NCI-H1694 treated with DMSO at 0.1 percent for 48 hours (cell line): ENCODE measurements at regions not wholly inside any gene's neighbourhood (a gene's known extent, or its start where the extent isn't known, plus 50 kb on each side); places are given as distances from the start of the nearest gene placed in this dataset.
"Not testable (repeated sequence)": the region's sequence is repeated elsewhere in the genome, so short reads cannot be mapped to it uniquely, and the experiment has no call there.

Source experiments
- DNase-seq: peaks from one replicate; lab custom pipeline; 2025; lab: John Stamatoyannopoulos, UW

DNA sequence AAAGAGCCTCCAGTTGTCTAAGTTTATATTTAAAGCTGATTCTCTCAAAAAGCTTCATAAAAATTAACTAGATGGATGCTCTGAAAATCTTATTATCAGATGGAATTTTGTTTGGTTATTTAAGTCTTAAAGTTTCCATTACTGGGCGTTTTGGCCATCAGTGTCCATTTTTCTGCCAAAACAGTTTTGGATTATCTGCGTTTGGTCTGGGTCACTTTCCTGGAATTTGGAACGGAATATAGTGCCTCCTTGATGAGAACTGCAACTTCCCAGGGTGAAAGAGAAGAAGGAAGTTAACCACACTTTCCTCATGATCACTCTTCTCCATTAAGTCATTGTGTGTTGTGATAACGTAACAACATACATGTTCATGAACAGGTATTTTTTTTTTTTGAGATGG, 764.9 kb upstream of the AUTS2 start:
- no peak for DNase-seq

DNA sequence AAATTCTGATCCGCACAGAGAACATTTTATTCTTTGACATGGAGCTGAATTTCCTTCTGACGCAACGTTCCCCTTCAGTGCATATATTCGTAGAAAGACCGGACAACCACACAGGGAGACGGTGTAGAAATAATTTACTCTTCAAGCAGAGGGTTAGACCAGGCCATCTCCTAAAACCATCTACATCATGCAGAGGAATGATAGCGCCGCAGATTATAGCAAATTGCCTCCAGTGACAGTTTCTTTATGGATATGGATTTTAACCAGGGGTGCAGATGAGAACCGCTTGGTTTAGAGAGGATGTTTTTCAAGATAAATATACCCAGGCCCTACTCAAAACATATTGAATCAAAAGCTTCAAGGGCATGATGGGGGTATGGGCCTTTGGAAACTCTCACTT, 759.3 kb upstream of the AUTS2 start:
- DNase-seq: no peak

DNA sequence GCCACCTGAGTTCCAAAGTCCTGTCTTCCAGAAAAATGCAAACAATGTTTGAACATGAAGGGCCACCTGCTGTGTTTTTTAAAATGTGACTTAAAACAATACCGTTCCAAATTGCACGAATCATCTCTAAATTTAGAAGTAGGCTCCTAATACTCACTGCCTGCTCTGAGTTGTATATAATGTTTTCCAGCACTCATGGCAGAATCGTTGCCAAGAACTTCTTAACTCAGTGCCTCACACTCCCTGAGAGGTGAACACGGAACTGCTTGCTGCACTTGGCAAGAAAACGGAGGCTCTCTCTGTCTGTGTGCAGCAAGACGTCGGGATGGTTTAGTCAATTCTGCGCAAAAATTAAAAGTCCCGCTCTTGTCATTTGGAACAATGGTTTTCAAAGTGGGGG, 757.3 kb upstream of the AUTS2 start:
- DNase-seq: no peak

DNA sequence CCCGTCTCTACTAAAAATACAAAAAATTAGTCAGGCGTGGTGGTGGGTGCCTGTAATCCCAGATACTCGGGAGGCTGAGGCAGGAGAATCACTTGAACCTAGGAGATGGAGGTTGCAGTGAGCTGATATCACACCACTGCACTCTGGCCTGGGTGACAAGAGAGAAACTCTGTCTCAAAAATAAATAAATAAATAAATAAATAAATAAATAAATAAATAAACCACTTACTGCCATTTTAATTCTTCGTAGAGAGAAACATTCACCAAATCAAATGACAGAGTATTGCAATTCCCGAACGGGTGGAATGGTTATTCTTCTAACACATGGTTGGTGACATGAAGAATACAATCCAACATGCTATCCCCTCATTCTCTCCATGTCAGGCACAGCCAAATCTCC, 754.3 kb upstream of the AUTS2 start:
- not testable (repeated sequence) for DNase-seq

DNA sequence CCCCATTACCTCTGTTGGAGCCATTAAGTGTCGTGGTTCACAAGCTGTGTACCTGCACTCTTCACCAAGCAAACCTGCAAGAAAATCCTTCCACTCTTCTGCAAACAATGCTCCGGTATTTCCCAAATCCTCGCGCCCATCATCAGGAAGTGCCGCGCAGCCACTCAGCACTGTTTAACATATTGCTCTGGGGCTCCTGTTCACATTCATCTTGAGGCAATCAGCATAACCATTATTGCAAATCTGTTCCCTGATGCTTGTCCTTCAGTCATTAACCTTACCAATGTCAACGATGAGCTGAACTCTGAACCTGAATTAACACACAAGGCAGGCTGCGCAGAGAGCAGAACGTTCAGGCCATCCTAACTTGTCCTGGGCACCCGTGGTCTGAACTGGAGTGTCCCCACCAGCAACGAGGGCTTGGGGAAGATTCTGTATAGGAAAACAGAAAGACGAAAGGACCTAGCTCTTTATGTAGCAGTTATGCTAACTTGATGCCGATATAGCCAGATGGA, 751.4 kb upstream of the AUTS2 start:
- no peak for DNase-seq

DNA sequence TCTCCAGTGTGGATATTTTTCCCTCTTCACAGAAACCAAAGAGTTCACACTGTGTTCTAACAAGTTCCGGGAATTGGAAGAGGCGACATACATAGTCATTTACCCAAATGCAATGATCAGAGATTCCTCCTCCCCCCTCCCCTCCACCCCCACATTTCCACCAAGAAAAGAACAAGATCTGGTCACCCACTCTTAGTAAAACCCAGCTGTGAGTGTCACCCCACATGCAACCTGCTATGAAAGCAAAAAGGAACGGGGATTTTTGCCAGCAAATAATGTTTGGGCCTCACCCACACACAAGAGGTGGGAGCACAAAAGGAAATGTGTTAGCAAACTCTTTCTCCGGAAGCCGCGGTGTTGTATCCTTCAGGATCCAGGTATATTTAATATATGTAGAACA, 745.0 kb upstream of the AUTS2 start:
- DNase-seq: no peak

DNA sequence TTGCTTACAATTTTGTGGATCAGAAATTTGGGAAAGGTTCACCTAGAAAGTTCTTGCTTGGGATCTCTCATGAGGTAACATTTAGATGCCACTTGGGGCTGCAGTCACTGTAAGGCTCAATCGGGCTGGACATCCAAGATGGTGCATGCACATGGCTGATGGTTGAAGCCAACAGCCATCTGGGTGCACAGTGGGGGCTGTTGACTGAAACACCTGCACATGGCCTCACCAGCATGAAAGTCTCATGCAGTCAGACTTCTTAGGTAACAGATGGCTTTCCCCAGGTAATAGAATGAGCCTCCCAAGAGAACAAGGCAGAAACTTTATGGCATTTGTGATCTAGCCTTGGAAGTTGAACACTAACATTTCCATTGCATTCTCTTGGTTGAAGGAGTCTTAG, 740.7 kb upstream of the AUTS2 start:
- DNase-seq: no peak

DNA sequence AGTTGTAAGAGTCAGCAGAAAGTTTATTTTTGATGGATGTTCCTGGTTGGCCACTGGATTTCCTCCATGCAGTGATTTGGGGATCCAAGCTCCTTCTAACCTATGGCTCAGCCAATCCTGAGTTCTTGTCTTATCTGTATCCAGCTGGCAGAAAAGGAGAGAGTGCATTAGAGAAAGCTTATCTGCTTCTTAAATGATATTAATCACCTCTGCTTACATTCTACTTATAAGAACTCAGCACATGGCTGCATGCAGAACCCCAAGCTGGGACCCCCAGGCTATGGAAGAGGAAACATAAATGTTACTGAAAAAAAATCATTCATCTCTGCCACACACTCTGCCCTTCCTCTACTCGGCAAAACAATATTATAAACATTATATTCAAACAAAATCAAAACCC, 739.8 kb upstream of the AUTS2 start:
- no peak for DNase-seq

DNA sequence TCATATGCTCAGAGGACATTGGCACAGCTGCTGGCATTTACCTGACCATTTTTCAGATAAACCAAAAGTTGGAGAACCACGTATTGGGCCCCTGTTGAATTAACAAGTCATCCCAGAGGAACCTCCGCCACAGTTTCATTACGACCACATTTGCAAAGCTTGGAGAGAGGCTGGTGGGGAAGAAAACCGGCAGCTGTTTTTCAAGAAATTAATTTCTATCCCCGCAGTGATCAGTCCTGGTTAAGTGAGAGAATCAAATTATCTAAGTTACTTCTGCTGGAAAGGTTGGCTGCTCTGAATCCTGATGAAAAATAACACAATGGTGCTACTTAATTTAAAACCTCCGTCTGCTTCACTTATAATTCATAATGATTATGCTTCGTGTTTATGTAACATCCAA, 737.1 kb upstream of the AUTS2 start:
- no peak for DNase-seq

DNA sequence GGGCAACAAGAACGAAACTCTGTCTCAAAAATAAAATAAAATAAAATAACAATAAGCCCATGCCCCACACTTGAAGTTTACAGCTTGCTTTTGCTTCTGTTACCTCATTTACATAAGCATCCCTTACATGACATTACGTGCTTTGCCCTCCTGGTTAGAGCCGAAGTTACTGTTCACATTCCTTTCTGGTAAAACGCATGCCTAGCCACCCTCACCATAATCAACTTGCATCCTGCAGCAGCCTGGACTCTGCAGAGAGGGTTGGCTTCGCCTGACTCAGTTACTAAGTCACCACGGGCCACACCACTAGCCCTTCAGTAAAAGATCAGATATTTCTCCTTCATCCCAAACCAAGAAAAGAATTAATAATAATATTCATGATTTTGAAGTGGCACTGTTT, 736.0 kb upstream of the AUTS2 start:
- DNase-seq: no peak

DNA sequence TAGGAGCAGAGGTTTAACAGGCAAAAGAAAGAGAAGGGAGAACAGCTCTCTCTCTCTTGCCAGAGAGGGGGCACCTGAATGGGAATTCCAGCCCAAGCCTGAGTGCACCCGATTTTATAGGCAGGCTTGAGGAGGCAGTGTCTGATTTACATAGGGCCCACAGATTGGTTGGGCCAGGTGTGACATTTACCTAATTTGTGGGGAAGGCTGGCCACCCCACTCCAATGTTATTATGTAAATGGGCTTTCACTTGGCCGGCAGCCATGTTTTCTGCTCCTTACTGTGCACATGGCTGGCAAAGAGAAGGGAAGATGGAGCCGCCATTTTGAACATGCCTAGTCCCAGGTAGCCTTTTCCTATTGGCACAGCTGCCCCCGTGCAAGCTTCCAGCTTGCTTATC, 735.5 kb upstream of the AUTS2 start:
- no peak for DNase-seq

DNA sequence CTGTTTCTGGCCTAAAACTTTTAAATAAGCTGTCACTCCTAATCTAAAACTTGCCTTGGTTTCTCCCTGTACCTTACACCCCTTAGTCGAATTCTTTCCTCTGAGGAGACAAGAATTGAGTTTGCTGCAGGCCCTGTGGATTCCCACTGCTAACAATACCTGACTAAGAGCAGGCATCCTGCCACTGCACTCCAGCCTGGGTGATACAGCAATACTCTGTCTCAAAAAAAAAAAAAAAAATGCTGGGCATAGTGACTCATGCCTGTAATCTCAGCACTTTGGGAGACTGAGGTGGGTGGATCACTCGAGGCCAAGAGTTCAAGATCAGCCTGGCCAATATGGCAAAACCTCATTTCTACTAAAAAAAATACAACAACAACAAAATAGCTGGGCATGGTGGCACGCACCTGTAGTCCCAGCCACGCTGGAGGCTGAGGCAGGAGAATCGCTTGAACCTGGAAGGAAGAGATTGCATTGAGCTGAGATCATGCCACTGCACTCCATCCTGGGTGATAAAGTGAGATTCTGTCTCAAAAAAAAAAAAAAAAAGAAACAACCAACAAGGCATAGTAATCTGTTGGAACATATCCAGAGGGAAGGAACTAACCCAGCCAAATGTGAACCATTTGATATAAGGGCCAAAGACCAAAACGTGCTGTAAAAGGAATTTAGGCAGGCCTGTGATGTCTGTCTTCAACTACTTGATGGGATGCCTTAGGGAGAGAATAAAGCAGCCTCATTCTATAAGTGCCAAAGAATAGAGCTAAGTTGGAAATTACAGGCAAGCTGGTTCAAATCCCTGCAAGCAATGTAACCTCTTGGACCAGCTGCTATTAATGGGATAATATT, 732.7 kb upstream of the AUTS2 start:
- no peak for DNase-seq

DNA sequence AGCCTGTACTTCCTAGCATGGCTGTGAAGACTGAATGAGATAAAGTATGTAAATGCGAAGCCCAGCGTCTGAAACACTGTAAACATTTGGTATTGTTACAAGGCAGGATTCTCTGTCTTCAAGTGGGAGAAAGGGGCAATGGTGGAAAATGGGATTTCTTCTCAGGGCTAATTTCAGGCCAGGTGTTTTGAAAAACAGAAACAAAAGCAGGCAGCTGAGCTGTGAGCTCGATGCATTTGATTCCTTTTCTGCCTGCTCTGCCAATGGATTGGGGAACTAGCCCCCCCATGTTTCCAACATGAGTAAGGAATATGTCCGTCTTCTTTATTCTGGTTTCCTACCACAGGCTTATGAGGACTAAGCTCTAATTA, 732.1 kb upstream of the AUTS2 start:
- DNase-seq: no peak

DNA sequence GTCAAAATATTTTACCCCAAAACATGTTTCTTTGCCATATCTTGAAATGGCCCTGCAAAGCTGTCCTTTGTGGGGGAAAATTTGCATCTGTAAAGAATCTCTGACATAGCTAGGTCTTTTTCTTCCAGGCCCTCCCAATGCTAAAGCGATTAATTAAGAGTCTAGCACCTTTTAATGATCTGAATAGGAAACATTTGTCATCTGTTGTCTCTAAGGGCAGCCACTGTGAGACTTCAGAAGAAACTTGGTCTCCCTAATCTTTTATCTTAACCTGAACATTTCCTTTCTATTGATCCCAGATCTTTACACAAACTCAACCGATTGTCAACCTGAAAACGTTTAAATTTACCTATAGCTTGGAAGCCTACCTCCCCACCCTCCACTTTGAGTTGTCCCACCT, 731.6 kb upstream of the AUTS2 start:
- DNase-seq: not testable (repeated sequence)

DNA sequence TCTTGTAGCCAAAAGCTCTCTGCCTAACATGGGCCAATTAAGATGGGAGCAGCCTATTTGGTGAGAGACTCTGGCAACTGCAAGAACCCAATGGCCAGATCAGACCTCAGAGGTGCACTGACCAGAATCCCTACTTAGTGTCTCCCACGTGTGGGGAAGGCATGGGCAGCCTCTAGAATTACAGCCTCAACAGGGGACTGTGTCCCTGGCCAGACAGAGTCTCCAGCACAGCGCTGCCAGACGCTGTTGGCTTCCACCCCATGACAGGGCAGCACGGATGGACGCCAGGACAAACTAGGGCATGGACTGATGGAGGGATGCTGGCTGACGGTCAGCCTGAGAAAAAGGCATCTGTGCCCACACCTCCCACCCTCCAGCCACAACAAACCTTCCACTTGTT, 729.3 kb upstream of the AUTS2 start:
- no peak for DNase-seq

DNA sequence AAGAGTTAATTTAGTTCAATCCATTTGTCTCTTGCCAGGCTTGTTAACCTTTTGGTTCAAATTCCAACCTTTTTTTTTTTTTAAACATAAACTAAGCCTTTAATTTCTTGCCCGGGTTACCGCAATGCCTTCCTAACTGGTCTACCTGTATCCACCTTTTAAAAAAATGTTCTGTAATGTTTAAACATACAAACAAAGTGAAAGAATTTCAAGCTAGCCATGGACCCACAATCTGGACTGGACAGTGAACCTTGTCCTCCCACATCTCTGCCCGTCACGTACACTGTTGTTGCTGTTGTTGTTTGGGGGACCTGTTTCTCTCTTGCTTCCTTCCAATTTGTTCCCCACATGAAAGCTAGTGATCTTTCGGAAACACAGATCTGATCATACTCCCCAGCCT, 724.7 kb upstream of the AUTS2 start:
- DNase-seq: no peak

DNA sequence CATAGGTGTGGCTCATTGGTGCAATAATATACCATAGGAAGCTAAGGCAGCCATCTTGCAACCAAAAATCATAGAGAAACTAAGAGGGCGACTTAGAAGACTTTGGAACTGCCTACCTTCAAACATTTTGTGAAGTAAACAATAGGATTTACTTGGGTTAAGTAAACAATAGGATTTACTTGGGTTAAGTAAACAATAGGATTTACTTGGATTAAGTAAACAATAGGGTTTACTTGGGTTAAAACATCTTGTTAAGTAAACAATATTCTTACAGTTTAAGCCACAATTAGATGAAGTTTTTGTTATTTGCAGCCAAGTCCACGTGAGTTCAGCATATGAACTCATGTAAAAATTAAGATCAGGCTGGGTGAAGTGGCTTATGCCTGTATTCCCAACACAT, 722.4 kb upstream of the AUTS2 start:
- no peak for DNase-seq

DNA sequence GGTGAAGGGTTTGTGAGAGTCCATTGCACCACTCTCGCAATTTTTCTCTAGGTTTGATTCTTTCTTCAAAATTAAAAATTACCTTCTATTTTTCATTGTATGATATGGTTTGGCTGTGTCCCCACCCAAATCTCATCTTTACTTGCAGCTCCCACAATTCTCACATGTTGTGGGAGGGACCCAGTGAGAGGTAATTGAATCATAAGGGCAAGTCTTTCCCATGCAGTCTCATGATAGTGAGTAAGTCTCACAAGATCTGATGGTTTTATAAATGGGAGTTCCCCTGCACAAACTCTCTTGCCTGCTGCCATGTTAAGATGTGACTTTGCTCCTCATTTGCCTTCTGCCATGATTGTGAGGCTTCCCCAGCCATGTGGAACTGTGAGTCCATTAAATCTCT, 711.2 kb upstream of the AUTS2 start:
- DNase-seq: not testable (repeated sequence)

DNA sequence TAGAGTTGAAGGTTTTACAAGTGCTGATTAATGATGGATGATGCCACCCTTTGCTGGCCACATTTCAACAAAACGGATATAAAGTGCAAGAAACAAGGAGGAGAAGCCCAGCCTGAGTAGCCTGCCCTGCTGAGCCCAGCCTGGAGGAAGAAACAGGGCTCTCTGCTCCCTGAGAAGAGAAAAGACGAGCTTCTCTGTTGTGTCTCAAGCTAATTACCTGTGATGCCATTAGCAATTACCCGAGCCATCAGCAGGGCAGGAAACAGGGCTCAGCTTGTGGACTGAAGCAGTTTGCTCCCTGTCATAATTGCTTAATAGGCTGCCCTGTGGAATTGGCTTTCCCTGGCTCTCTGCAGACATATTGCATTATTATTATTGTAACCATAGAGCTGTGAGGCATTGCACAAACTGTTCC, 709.3 kb upstream of the AUTS2 start:
- no peak for DNase-seq

DNA sequence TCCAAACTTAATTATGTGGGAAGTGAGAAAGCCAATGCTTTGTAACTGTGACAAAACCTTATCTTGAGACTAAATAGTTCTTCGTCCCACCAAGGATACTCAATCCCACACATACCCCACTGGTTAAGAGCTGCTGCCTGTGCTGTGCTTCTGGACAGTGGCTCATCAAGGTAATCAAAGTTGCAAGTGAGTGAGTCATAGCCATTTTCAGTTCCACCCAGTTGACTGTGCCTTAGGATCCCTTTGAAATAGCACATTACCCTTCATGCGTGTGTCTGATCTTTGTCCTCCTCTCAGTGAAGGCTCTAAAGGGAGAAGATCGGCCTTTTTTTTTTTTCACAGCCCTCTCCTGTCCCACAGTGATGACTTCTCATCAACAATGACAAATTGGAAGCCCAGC, 706.0 kb upstream of the AUTS2 start:
- no peak for DNase-seq

DNA sequence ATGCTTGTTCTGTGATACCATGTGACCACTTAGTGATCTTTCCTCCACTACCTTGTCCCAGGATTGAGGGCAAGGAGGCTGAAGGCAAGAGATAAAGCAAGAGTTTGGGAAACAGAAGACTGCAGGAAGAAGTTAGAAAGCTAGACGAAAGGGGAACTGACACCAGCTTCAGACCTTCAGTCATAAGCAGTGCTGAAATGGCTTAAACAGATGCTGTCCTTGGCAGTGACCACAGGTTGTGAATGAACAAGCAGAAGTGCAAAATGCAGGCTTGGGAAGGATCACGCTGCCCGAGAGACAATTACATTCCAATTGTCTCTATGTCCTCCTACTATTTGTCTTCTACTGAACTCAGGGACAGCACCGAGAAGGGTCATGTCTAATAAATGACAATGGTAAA, 704.9 kb upstream of the AUTS2 start:
- no peak for DNase-seq

DNA sequence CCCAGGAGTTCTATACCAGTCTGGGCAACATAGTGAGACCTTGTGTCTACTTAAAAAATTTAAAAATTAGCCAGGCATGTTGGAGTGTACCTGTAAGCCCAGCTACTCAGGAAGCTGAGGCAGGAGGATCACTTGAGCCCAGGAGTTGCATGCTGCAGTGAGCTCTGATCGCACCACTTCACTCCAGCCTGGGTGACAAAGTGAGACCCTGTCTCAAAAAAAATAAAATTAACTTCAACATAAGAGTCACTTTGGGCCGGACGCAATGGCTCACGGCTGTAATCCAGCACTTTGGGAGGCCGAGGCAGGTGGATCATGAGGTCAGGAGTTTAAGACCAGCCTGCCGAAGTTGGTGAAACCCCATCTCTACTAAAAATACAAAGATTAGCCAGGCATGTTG, 699.1 kb upstream of the AUTS2 start:
- not testable (repeated sequence) for DNase-seq

DNA sequence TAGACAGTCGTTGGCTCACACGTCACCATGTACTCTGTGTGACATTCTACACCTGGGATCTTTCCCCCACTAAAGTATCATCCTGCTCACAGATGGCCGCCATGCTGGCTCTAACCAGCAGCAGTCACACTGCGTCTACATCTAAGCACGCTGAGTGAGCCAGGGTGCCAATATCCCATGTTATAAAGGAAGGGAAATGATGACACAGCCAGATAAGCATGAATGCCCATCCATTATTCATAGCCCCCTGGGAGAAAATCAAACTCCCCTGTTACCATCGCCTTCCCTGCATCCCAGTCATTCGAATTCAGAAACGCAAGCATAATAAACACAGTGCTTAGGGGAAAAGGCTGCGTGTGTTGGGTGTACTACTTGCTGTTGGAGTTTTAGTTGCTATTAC, 698.2 kb upstream of the AUTS2 start:
- no peak for DNase-seq

DNA sequence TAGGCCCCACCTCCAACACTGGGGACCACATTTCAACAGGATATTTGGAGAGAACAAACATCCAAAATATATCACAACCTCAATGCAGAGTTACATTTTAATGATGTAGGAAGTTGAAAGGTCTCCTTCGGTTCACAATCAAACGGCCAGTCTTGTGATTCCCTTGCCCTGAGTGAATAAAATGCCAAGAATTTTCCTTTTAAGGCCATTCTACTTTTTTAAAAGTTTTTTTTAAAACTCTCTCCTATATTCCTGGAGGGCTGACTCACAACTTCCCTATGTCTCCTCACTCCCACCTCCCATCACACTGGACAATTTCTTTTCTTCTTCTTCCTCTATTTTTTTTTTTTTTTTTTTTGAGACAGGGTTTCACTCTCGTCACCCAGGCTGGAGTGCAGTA, 693.6 kb upstream of the AUTS2 start:
- no peak for DNase-seq
